Ovary (tissue), 7 donors: ENCODE measurements at regions not wholly inside any gene's neighbourhood (a gene's known extent, or its start where the extent isn't known, plus 50 kb on each side); places are given as distances from the start of the nearest gene placed in this dataset.

Experiments used
- DNase-seq, 5 donors: peaks; one replicate each; pipeline ENCODE4 v3.0.0-alpha.2; 2019 to 2020
- H3K27ac ChIP-seq, 2 donors: fragments of 200-600 bp; one replicate each; pipeline versions ENCODE4 v1.5.1 to v1.8.0; 2019 to 2022
- H3K27me3 ChIP-seq: fragments of 200-600 bp; one replicate; pipeline ENCODE4 v1.8.0; 2022
- H3K36me3 ChIP-seq: fragments of 200-600 bp; sonication (generic); one replicate; pipeline ENCODE4 v1.5.1; 2019
- H3K4me1 ChIP-seq: one replicate; pipeline ENCODE4 v1.8.1; 2013; ENCODE audit warnings: mild to moderate bottlenecking, moderate library complexity; ENCODE audit not compliant: insufficient read depth
- H3K4me3 ChIP-seq: fragments of 200-600 bp; sonication (generic); one replicate; pipeline ENCODE4 v1.5.1; 2017
- H3K9me3 ChIP-seq, 2 donors: fragments of 200-600 bp in 1 of 2; sonication (generic) in 1 of 2; one replicate each; pipeline versions ENCODE4 v1.5.1 to v1.8.1; 2013 to 2019; ENCODE audit warnings: mild to moderate bottlenecking in 1 of 2, moderate library complexity in 1 of 2
- CTCF ChIP-seq, 3 donors: fragments of 450-650 bp in 2 of 3; fragments of 200-600 bp in 1 of 3; IDR thresholded peaks; one replicate each; pipeline versions ENCODE4 v1.5.1 to v1.8.0; 2016 to 2022; ENCODE audit warnings: antibody characterized with exemption in 3 of 3, mild to moderate bottlenecking in 1 of 3
- EP300 ChIP-seq: sonication (generic); formaldehyde crosslinking; IDR thresholded peaks from one replicate; pipeline ENCODE4 v1.6.1; 2017; ENCODE audit warnings: antibody characterized with exemption
- POLR2A ChIP-seq: fragments of 450-650 bp; IDR thresholded peaks from one replicate; pipeline ENCODE4 v1.6.1; 2017; ENCODE audit warnings: antibody characterized with exemption, mild to moderate bottlenecking, moderate library complexity
- WGBS, 3 donors: extraction: QIAGEN DNeasy Blood & Tissue Kit in 1 of 3; methylation state at CpG; one replicate each; pipeline versions ENCODE4 v1.1.5 to v1.1.7; 2013 to 2017; 5-methylcytosine and 5-hydroxymethylcytosine counted together
- intact Hi-C, 4 donors: fragments of 100-400 bp; cut with DNase I; formaldehyde crosslinking; loops; one replicate each; pipeline versions ENCODE4 v1.11.0 to v1.15.1; 2022 to 2023
- donor health status: DM: no; HTN: no; CAD: no; lungs with moderate emphysema.
- donor health status: DM: no; HTN: no; CAD: no.
- donor health status: Bipolar disorder and iron deficiency.
- donor health status: DM: no; HTN: no; CAD: no.
- donor health status: DM: yes; HTN: yes; CAD: no.

GRCh38 chr4:152099555-152099954, 338.7 kb upstream of the GATB start:
- no peak overlapping the region for H3K4me3 ChIP-seq
- TF ChIP-seq EP300 (no peak), POLR2A (no peak), CTCF (IDR thresholded peaks at IDR 0.05) (no peak)
- intact Hi-C loops, result no loop called here
- 86 to 92% (median 91%) methylated on average over 2 of the region's 2 CpGs for WGBS, 3 donors
- H3K36me3 ChIP-seq, result no peaks in the 10 kb centered on the region
- no peak for DNase-seq
- no peaks in the 10 kb centered on the region for H3K27me3 ChIP-seq
- no peaks in the 10 kb centered on the region for H3K4me1 ChIP-seq
- no peak overlapping the region for H3K27ac ChIP-seq
- no peaks in the 10 kb centered on the region for H3K9me3 ChIP-seq

- TF ChIP-seq POLR2A (no peak), EP300 (no peak), CTCF (IDR thresholded peaks at IDR 0.05) (no peak)
- no peaks in the 10 kb centered on the region for H3K4me1 ChIP-seq
- WGBS, 3 donors, result 73 to 95% (median 88%) methylated on average over 6 of the region's 6 CpGs
- no peaks in the 10 kb centered on the region for H3K36me3 ChIP-seq
- intact Hi-C loops, result no loop called here
- DNase-seq, result no peak
- H3K9me3 ChIP-seq, result no peaks in the 10 kb centered on the region
- H3K4me3 ChIP-seq, result no peak overlapping the region
- H3K27me3 ChIP-seq, result no peaks in the 10 kb centered on the region
- no peak overlapping the region for H3K27ac ChIP-seq
Measured at GRCh38 chr4:152099061-152099425, 338.2 kb upstream of the GATB start.

- Histone ChIP-seq H3K27me3 (no peaks in the 10 kb centered on the region), H3K9me3 (no peaks in the 10 kb centered on the region), H3K36me3 (no peaks in the 10 kb centered on the region), H3K4me3 (no peak overlapping the region), H3K4me1 (no peaks in the 10 kb centered on the region), H3K27ac (no peak overlapping the region)
- WGBS, 3 donors, result 92 to 96% (median 94%) methylated on average over 8 of the region's 8 CpGs
- DNase-seq, result no peak
- TF ChIP-seq CTCF (IDR thresholded peaks at IDR 0.05), result no peak
- TF ChIP-seq POLR2A, result no peak
- no peak for TF ChIP-seq EP300
- intact Hi-C loops, result no loop called here
Measured at GRCh38 chr4:152098365-152099060, 337.7 kb upstream of the GATB start.

GRCh38 chr4:152097371-152097770, 336.6 kb upstream of the GATB start:
- no peaks in the 10 kb centered on the region for H3K4me1 ChIP-seq
- H3K27me3 ChIP-seq, result no peaks in the 10 kb centered on the region
- H3K4me3 ChIP-seq, result no peak overlapping the region
- no peaks in the 10 kb centered on the region for H3K9me3 ChIP-seq
- H3K27ac ChIP-seq, result no peak overlapping the region
- intact Hi-C loops, result no loop called here
- H3K36me3 ChIP-seq, result no peaks in the 10 kb centered on the region
- WGBS, 3 donors, result 95 to 100% (median 100%) methylated on average over 3 of the region's 3 CpGs
- TF ChIP-seq EP300 (no peak), POLR2A (no peak), CTCF (IDR thresholded peaks at IDR 0.05) (no peak)
- DNase-seq, result no peak
